ENCODE measurements at regions not wholly inside any gene's neighbourhood (a gene's known extent, or its start where the extent isn't known, plus 50 kb on each side); places are given as distances from the start of the nearest gene placed in this dataset.

GRCh38 chr10:128812000-128812399 lies 655.0 kb upstream of the MGMT start:
- no peak for DNase-seq (ENCODE audit: low spot score)
- TF ChIP-seq CTCF (IDR thresholded peaks at IDR 0.05; ENCODE audit: borderline replicate concordance, control extremely low read depth, extremely low read depth, insufficient read depth, missing control alignments): no peak
- in situ Hi-C loops (cut with MboI; ENCODE audit: low sequenced_read_pairs, unreplicated experiment): no loop called here

- in situ Hi-C loops (cut with MboI; ENCODE audit: low sequenced_read_pairs, unreplicated experiment): no loop called here
- TF ChIP-seq CTCF (IDR thresholded peaks at IDR 0.05; ENCODE audit: borderline replicate concordance, control extremely low read depth, extremely low read depth, insufficient read depth, missing control alignments): no peak
- DNase-seq (ENCODE audit: low spot score): no peak
These were observed 653.5 kb upstream of the MGMT start for GRCh38 chr10:128813574-128813973.

- TF ChIP-seq CTCF (IDR thresholded peaks at IDR 0.05; ENCODE audit: borderline replicate concordance, control extremely low read depth, extremely low read depth, insufficient read depth, missing control alignments): no peak
- in situ Hi-C loops (cut with MboI; ENCODE audit: low sequenced_read_pairs, unreplicated experiment): no loop called here
- DNase-seq (ENCODE audit: low spot score): no peak
These were observed 653.0 kb upstream of the MGMT start for GRCh38 chr10:128814024-128814423.

GRCh38 chr10:128814782-128815181 lies 652.3 kb upstream of the MGMT start:
- in situ Hi-C loops (cut with MboI; ENCODE audit: low sequenced_read_pairs, unreplicated experiment): no loop called here
- no peak for DNase-seq (ENCODE audit: low spot score)
- no peak for TF ChIP-seq CTCF (IDR thresholded peaks at IDR 0.05; ENCODE audit: borderline replicate concordance, control extremely low read depth, extremely low read depth, insufficient read depth, missing control alignments)

- DNase-seq (ENCODE audit: low spot score): no peak
- in situ Hi-C loops (cut with MboI; ENCODE audit: low sequenced_read_pairs, unreplicated experiment): no loop called here
- no peak for TF ChIP-seq CTCF (IDR thresholded peaks at IDR 0.05; ENCODE audit: borderline replicate concordance, control extremely low read depth, extremely low read depth, insufficient read depth, missing control alignments)
These were observed 650.3 kb upstream of the MGMT start for GRCh38 chr10:128816726-128817125.

- DNase-seq (ENCODE audit: low spot score): no peak
- in situ Hi-C loops (cut with MboI; ENCODE audit: low sequenced_read_pairs, unreplicated experiment): no loop called here
- no peak for TF ChIP-seq CTCF (IDR thresholded peaks at IDR 0.05; ENCODE audit: borderline replicate concordance, control extremely low read depth, extremely low read depth, insufficient read depth, missing control alignments)
These were observed 649.4 kb upstream of the MGMT start for GRCh38 chr10:128817636-128818035.

GRCh38 chr10:128820663-128821062 lies 646.4 kb upstream of the MGMT start:
- no peak for DNase-seq (ENCODE audit: low spot score)
- in situ Hi-C loops (cut with MboI; ENCODE audit: low sequenced_read_pairs, unreplicated experiment): no loop called here
- TF ChIP-seq CTCF (IDR thresholded peaks at IDR 0.05; ENCODE audit: borderline replicate concordance, control extremely low read depth, extremely low read depth, insufficient read depth, missing control alignments): no peak
